D721Med (cell line): ENCODE measurements at regions not wholly inside any gene's neighbourhood (a gene's known extent, or its start where the extent isn't known, plus 50 kb on each side); places are given as distances from the start of the nearest gene placed in this dataset.

Experiments
- DNase-seq: peaks from one replicate; pipeline ENCODE4 v3.0.0; 2011; ENCODE audit warnings: low spot score; ENCODE audit not compliant: insufficient read length
- FAIRE-seq: peaks from 2 replicates; lab custom pipeline; 2011; peaks lifted over from hg19 to GRCh38; lab: Jason Lieb, UNC
- TF ChIP-seq, protein P1 (sequence below): IDR thresholded peaks from 2 replicates; pipeline ENCODE4 v1.5.1; 2012; ENCODE audit warnings: mild to moderate bottlenecking, control low read depth; ENCODE audit not compliant: insufficient read depth; ENCODE audit errors: missing control alignments

DNA sequence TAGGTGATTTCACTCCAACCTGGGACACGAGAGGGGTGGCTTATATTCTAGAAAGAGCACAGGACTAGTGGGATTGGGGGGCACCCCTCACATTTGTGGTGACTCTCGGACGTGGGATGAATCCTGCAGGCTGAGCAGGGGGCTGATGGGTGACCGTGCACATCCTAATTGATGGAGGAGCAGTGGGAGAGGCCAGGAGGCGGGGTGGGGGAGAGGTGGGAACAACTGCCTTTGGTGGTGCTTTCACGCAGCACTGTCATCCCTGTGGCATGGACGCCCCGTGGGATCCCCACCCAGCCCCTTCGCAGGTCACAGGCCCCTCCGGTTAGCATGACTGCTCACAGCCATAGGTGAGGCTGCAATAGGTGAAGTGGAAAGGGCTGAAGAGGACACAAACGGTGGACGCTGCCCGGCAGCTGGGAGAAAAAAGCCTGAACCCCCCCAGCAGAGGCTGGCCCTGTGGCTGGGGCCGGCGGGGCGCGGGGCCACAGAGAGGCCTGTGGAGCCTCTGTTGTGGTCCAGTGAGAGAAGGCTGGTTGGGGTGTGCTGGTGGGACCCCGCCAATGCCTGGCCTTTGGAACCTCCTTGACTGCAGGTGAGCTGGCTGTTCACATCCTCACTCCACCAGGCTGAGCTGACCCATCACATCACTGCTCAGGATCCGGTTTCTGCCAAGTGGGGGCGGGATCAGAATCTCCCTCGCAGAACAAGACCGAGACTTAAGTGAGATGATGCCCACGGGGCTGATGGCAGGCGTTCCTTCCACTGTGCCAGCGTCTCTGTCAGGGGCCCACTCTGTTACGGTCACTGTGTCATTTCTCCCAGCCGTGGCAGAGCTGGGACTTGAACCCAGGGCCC is 325.4 kb downstream of the TEX29 start:
- TF ChIP-seq, protein P1, sequence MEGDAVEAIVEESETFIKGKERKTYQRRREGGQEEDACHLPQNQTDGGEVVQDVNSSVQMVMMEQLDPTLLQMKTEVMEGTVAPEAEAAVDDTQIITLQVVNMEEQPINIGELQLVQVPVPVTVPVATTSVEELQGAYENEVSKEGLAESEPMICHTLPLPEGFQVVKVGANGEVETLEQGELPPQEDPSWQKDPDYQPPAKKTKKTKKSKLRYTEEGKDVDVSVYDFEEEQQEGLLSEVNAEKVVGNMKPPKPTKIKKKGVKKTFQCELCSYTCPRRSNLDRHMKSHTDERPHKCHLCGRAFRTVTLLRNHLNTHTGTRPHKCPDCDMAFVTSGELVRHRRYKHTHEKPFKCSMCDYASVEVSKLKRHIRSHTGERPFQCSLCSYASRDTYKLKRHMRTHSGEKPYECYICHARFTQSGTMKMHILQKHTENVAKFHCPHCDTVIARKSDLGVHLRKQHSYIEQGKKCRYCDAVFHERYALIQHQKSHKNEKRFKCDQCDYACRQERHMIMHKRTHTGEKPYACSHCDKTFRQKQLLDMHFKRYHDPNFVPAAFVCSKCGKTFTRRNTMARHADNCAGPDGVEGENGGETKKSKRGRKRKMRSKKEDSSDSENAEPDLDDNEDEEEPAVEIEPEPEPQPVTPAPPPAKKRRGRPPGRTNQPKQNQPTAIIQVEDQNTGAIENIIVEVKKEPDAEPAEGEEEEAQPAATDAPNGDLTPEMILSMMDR = no peak
- FAIRE-seq (no peak), DNase-seq (no peak)

GRCh38 chr13:111646456-111646855 is 326.0 kb downstream of the TEX29 start:
- FAIRE-seq (no peak), DNase-seq (no peak)
- TF ChIP-seq, protein P1 = no peak

DNA sequence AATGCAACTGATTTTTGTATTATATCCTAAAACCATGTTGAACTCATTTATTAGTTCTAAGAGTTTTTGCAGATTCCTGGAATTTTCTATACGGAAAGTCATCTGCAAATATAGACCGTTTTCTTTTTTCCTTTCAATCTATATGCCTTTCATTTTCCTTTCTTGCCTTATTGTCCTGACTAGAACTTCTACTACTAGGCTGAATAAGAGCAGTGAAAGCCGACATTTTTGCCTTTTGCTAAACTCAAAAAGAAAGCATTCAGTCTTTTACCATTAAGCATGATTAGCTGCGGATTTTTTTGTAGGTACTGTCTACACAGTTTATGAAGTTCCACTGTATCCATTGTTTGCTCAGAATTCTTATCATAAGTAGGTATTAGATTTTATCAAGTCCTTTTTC is 328.4 kb downstream of the TEX29 start:
- TF ChIP-seq, protein P1 = no peak
- FAIRE-seq (no peak), DNase-seq (no peak)

- TF ChIP-seq, protein P1 = no peak
- no peak for FAIRE-seq
- DNase-seq = no peak
These were observed 330.2 kb downstream of the TEX29 start for GRCh38 chr13:111650626-111651025.

DNA sequence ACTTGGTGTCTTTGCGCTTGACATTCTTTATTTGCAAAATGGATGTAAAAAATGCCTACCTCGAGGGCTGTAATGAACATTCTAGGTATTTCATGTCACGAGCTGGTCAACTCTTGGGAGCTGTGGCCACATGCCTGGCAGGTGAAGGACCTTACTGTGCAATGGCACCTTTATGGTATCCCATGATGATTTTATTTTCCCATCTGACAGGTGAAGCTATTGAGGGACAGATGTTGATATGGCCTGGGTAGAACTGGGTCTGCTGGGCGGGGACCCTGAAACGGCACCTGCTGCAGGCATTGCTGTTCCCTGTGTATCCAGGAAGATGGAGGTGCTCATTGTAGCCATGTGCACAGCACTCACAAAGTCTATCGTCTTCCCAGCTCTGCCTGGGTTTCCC is 332.2 kb downstream of the TEX29 start:
- DNase-seq = no peak
- TF ChIP-seq, protein P1 = no peak
- no peak for FAIRE-seq

DNA sequence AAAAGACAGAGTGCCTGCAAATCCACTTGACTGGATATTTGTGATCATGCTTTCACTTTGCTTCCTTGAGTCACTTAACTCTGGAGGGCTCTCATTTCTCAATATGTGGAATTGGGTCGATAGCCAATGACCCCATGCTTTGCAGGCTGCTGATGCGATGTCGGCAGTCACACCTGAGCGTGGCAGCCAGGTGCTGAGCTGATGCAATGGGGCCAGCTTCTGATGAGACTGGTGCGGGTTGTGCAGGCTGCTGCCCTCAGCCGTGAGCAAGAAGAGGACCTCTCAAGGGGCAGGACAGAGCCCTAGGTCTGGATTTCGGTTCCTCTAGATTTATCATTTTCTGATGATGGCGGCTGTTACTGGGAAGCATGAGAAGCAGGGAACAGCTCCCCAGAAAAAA is 334.1 kb downstream of the TEX29 start:
- TF ChIP-seq, protein P1 = no peak
- DNase-seq (no peak), FAIRE-seq (no peak)

DNA sequence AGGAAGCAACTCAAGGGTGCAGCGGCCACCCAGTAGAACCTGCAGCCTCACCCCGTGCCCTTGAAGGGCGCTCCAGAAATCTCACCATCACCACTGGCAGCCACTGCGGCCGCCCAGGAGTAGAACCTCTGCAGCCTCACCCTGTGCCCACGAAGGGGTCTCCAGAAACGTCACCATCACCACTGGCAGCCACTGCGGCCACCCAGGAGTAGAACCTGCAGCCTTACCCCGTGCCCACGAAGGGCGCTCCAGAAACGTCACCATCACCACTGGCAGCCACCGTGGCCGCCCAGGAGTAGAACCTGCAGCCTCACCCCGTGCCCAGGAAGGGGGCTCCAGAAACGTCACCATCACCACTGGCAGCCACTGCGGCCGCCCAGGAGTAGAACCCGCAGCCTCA is 336.0 kb downstream of the TEX29 start:
- DNase-seq = no peak
- FAIRE-seq = no peak
- TF ChIP-seq, protein P1 = no peak
